Activated T-helper 9 cell treated with anti-CD3 and anti-CD28 coated beads, Interleukin-2, amount 50 U/mL, for 16 hours (primary cell): ENCODE measurements at regions not wholly inside any gene's neighbourhood (a gene's known extent, or its start where the extent isn't known, plus 50 kb on each side); places are given as distances from the start of the nearest gene placed in this dataset.

Source experiments
- DNase-seq: peaks from one replicate; pipeline ENCODE4 v3.0.0-alpha.2; 2020; ENCODE audit warnings: low read depth

DNA sequence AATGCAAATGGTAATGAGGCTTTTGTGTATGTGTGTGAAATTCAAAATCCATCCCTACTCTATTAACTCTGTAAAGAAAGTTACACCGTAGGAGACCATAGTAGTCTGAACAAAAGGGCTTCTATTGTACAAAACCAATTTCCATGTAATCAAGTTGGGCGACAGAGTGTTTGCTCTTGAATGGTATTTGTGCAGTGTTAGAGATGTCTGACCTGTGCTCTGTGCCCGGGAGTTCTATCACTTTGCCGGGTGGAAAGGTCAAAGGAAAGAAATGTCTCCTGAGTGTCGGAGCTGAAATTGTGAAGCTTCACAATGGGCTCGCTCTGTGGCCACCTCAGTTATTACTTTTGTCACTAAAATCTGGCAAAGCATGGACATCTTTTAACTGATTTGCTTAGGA lies 312.0 kb downstream of the SAMD5 start:
- no peak for DNase-seq

DNA sequence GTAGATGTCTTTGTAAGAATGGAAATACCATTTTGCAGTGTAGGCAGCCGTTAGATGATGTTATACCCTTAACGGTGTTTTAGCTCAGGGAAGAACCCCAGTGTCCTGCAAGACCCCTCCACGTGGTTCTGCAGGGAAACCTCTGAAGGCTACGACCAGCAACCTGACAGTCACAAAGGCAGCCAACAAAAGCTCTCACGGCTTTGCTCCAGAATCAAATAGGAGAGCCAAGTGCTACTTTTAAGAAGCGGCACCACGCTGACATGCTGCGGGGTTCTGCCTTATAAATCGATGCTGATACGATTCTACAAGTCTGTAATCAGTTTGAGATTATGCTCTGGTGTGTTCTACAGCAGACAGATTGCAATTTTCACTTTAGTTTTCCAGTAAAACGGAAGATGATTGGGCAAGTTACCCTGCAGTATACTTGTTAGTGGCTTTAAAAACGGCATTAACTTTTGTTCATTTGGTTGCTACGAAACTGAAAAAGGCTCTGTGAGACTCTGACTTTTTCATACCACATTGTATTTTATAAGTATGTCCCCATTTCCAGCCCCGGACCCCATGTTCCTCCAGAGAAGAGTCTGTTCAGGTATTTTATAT lies 312.9 kb downstream of the SAMD5 start:
- DNase-seq = no peak

GRCh38 chr6:147823936-147824335 lies 315.4 kb downstream of the SAMD5 start:
- DNase-seq = no peak

GRCh38 chr6:147825848-147826247 lies 317.4 kb downstream of the SAMD5 start:
- DNase-seq = no peak

GRCh38 chr6:147826698-147827097 lies 318.2 kb downstream of the SAMD5 start:
- no peak for DNase-seq

DNA sequence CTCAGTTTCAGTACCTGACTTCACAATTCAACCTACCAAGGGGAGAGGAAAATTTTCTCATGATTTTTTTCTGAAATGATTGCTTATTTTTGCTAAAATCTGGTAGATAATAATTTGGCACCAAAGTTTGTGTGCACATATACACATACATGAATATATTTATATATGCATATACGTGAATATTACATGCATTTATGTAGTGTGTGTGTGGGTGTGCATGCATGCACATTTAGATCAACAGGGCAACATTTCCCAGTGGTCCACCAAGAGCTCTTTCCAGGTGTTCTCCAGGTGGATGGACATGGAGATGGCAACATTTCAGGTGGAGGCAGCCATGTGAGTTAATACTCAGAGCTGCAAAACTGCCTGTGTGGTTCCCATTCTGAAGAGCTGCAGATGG lies 320.9 kb downstream of the SAMD5 start:
- no peak for DNase-seq

DNA sequence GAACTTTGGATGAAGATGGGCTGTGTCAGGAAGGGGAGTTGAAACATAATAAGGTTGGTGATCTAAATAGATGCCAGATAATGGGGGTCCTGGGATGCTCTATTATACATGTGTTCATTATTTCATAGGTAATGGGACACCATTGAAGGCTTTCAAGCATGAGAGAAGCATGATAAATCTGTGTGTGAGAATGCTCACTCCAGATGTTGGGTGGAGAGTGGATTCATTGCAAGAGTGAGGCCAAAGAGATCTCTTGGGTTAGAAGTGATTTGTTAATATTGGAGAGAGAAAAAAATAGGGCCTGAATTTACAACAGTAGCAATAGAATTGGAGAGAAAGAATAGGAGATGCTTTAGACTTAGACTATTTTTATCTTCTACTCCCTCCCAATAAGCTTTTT lies 321.3 kb downstream of the SAMD5 start:
- DNase-seq = no peak

GRCh38 chr6:147831356-147831755 lies 322.9 kb downstream of the SAMD5 start:
- no peak for DNase-seq

DNA sequence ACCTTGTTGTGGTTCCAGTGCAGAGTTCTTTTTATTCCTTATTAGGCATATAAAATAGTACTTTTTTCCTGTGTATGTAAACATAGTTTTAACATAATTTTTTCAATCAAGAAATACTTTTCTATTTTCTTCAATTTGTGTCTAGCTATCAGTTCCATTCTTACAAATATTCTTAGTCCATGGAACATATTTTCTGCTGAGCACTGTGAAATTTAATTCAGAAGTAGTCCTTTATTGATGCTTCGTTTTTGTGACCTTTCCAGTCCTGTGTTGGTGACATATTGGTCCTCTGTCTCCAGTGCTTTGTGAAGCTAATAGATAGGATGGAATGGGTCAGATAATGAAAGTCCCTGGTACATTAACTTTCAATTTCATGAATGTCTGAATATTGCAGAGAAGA lies 325.1 kb downstream of the SAMD5 start:
- DNase-seq = no peak

DNA sequence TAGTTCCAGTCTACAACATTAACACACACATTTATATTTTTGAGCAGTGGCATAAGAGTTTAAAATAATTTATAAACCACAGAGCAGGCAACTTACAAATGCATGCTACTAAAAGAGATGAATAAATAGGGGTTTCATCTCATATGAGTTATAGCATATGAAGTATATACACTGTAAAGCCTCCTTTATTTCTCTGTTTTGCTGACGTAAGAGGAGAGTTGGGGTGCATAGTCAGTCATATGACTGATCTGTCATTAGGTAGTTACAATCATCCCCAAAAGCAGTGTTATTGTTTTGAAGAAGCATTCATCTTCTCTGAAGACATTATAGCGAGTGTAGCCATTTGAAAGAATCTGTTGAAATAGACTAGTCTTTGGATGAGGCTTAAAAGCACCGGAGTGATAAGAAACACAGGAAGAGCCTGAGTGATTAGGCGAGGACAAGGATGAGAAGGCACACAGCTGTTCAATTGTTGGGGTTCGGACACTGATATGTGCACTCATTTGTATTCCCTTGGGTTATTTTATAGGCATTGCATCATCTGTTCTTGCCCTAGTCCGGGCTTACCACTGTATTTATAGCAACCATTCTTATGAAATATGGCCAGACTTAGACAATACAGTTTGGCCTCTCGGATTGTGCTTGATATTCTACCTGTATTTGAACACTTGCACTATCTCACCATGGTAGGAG lies 325.7 kb downstream of the SAMD5 start:
- DNase-seq = no peak

DNA sequence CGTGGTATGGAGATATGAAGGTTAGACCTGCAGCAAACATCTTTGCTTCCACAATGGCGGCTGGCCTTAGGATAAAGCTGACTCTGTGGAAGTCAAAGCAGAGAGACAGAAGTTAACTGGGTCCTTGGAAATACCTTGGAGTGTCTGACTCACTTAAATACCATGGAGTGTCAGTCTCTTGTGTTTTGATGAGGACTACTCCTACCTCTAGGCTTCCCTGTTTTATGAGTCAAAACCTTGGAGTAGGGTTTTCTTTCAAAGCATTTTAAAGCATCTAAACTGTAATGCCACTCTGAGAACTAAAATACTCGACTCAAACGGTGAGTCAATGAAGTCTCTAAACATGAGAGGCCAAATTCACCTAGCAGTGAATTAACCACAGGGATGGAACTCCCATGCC lies 329.1 kb downstream of the SAMD5 start:
- no peak for DNase-seq

- no peak for DNase-seq
Measured at GRCh38 chr6:147839708-147840610, 331.5 kb downstream of the SAMD5 start.

DNA sequence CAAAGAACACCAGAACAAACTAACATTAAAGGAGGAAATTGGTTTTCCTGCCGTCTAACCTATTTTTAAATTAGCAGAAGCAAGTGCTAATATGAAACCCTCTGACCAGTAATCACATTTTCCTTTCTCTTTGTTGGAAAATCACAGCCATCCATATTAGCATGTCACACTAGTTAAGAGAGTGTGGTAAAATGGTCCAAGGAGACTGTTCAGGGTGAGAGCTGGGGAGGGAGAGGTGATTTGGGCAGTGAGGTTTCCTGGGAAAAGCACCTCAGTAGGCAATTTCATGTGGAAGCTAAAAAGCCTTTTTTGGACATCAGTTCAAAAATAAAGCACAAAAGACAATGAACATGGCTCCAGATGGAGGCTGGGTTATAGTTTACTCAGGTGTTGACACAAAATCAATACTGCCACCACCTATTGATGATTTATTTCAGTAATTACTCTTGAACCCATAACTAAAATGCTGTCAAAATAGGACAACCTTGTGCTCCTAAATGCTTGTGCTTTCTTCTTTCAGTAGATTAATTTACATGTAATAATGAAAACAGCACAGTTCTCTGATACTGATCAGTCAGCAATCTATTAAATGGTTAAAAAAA lies 333.2 kb downstream of the SAMD5 start:
- no peak for DNase-seq

DNA sequence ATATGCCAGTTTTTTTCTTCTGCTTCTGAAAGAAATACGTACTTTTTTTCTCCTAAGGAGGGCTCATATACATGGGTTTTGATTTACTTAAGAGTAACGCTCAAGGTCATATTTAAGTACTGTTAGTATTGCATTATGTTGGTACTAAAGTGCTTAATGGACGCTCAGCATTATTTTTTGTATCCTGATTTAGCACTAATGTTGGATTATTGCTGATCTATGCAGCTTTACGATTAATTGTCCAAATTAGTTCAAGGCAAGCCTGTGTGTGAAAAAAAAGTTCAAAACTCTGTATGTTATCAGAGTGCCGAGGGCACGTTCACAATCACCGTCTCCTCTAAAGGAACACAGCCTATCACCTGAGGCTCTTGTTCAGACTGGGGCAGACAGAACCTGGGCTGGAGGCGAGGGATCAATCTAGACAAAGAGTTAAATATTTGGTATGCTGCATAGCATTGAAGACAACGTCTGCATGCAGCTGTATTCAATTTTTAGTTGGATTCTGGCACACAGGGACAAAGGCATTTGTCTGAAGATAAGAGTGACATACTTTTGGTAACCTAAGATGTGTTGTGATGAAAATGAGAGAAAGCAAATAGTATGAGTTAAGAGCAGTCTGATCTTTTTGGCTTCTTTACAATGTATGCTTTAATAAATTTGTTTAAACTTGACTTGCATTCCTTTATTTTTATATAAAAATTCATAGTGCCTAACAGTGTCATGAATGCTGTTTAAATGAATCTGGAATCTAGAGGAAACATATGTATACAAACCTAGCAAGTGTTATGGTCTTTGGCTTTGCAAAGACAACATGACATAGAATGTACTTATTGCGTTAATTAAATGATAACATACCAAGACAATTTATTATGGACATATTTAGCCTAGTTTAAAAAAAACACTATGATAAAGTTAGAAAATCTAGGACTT lies 341.2 kb downstream of the SAMD5 start:
- DNase-seq = no peak

- no peak for DNase-seq
Measured at GRCh38 chr6:147852772-147853171, 344.3 kb downstream of the SAMD5 start.

DNA sequence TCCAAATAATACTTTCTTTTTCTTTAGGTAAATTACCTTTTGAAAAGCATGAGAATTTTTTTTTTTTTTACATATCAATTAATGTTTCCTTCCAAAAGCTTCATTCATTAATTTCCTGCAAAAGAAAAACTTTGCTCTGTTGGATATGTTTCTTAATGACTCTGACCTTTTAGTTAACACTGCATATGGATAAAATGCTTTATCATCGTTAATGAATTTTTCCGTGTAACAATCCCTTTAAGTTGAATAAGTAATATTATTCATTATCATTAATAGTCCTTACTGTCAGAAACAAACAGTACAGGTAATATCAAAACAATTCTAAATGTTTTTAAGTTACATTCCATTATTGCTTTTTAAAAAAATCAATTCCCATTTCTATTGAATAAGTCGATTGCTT lies 345.1 kb downstream of the SAMD5 start:
- DNase-seq = no peak

GRCh38 chr6:147855803-147856482 lies 347.5 kb downstream of the SAMD5 start:
- DNase-seq = no peak

DNA sequence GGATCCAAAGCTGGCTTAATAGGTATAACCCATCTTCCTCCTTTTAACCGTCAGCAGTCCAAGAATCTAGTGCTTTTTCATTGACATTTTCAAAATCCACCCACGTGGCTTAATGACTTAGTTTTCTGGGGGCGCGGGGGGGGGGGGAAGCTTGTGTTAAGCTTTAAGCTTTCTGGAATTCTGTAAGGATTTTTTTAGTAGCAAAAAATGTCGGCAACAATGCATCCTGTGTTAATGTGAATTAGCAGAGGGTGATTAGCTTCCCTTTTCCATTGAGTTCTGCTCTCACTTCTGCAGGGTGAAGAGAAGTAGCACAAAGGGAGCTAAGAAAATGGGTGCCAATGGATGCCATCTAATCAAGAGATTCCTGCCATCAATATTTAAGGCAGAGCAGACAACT lies 348.2 kb downstream of the SAMD5 start:
- DNase-seq = no peak

DNA sequence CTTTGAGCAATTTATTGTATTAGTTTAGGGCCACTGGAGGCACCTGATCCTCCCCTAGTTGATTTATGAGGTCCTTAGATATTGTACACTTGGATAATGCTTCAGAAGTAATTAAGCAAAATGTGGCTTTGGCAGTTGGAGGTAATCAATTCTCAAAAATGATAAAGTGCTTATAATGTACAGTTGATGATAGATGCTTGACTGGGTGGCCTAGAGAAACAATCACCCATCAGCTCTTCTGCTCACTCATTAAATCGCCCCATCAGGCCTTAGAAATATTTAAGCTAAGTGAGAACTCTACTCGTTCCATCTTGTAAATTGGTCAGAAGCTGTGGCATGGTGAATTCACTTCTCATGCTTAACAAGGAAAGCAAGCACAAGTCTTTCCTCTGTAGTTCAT lies 349.9 kb downstream of the SAMD5 start:
- DNase-seq = no peak

- DNase-seq = no peak
Measured at GRCh38 chr6:147859071-147859470, 350.6 kb downstream of the SAMD5 start.

- no peak for DNase-seq
Measured at GRCh38 chr6:147861696-147862095, 353.2 kb downstream of the SAMD5 start.
